NCI-H2227 (cell line): ENCODE measurements at regions not wholly inside any gene's neighbourhood (a gene's known extent, or its start where the extent isn't known, plus 50 kb on each side); places are given as distances from the start of the nearest gene placed in this dataset.

ENCODE experiments used
- DNase-seq: peaks from one replicate; lab custom pipeline; 2025; ENCODE audit not compliant: unreplicated experiment; lab: John Stamatoyannopoulos, UW

DNA sequence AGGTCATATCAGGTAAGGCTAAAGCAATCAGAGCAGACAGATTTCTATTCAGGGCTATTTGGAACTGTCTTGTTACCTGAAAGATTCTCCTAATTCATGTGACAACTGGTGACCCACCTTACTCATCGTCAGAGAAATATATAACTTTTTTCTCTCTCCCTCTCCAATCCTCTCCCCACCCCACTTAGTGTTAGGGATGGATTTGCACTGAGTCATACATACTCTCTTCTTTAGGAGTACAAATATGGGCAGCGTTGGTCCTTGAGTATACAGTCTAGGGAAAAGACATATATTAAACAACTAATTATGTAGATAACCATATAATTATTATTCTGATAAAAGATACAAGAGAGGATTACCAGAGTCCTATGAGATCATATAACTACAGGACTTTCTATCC lies 246.3 kb downstream of the HHIPL2 start:
- DNase-seq: no peak

DNA sequence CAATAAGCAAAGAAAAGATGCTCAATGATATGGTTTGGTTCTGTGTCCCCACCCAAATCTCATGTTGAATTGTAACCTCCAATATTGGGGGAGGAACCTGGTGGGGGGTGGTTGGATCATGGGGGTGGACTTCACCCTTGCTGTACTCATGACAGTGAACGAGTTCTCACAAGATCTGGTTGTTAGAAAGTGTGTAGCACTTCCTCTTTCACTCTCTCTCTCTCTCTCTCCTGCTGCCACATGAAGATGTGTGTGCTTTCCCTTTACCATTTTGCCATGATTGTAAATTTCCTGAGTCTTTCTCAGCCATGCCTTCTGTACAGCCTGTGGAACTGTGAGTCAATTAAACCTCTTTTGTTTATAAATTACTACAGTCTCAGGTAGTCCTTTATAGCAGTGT lies 248.4 kb downstream of the HHIPL2 start:
- no peak for DNase-seq

DNA sequence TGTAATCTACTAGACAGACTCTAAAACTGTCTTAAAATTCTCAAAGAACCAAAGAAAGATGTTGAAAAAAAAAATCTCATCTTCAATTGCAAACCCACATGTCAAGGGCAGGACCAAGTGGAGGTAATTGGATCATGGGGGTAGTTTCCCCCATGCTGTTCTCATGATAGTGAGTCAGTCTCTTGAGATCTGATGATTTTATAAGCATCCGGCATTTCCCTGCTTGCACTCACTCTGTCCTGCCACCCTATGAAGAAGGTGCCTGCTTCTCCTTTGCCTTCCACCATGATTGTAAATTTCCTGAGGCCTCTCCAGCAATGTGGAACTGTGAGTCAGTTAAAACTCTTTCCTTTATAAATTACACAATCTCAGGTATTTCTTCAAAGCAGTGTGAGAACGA lies 257.0 kb downstream of the HHIPL2 start:
- no peak for DNase-seq

DNA sequence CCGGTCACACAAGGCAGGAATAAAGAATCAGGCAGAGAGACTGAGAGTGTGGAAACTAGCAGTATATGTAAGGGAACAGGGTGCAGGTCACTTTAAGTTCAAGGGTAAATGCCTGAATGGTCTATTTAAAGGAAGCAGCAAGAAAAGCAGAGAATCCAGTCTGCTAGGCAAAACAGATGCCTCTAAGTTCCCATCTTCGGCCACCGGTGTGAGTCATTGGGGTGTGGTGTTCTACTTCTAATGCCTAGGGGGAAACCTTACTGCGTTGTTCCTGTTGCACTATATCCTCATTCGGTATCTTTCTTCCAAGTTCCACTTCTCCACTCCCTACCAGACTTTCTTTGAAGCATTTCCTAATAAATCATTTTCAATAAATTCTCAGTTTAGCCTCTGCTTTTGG lies 259.9 kb downstream of the HHIPL2 start:
- DNase-seq: no peak

DNA sequence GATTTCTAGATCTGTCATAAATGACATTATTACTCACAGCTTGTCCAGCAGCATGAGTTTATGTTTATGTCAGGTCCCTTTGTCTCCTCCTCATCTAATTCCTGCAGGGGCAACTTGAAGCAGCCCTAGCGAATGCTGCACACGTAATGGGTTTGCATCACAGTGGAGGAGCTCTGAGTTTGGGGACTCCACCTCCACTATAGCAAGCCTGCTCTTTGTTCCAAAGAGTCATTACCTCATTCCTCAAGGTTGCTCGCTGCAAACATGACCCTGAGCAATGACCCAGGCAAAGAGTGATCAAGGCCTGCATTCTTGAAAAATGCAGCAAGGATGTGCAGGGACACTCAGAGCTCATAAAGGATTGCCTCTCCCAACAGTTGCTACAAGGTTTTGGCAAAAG lies 261.9 kb downstream of the HHIPL2 start:
- no peak for DNase-seq

DNA sequence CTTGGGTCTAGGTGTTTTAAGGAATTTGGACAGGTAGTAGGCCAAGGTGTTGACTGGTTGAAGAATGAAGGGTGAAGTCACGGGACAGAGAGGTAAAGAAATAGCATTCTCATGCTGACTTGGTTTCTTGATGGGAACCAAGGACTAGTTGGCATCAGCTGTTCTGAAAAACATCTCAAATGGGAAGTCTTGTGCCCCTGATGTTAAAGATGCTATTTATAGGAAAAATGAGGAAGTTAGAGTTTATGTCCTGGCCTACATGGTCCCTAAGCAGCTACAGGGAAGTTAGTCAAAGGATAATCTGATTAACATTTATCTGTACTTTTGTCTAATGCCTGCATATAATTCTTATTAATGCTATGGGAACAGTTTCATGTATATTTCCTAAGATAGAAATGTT lies 262.4 kb downstream of the HHIPL2 start:
- no peak for DNase-seq

DNA sequence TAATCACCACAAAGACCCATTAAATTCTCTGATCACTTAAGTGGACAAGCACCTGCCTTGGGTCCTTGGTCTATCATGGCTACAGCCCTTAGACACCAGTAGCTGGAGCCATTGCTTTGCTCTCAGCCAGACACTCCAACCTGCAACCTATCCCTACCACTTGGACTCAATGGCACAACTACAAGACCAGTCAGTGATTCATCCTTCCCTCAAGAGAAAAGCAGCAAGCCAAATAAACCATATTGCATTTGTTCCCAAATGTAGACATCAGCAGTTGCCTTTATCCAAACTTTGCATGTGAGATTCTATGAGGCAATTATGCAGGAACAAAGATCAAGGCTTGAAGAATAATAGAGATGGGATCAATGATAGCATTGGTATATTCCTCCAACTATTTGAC lies 263.4 kb downstream of the HHIPL2 start:
- DNase-seq: no peak

DNA sequence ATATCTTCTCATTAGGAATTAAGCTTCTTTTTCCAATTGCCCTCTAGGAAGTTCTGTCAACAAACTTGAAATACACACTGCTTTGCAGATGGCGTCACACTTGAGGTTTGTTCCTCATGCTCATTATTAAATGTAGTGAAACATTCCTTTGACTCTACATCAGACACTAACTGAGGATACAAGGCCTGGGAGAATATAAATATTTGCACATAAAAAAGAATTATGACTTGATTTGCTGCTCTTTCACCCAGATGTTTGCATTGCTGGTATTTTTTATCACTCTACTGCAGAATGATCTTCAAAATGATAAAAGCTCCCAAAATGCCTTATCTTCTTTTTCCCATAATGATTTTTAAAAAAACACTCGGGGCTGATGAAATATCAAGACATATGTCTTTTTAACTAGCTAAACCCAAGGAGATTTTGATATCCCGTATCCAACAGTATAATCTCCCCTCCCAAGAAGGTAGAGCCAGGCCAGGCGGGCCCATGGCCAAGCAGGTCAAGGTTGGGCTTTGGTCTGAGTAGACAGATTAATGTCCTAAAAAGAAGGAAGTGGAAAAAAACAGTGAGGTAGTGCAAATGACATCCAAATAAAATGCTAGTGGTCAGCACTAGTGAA lies 264.6 kb downstream of the HHIPL2 start:
- DNase-seq: no peak

DNA sequence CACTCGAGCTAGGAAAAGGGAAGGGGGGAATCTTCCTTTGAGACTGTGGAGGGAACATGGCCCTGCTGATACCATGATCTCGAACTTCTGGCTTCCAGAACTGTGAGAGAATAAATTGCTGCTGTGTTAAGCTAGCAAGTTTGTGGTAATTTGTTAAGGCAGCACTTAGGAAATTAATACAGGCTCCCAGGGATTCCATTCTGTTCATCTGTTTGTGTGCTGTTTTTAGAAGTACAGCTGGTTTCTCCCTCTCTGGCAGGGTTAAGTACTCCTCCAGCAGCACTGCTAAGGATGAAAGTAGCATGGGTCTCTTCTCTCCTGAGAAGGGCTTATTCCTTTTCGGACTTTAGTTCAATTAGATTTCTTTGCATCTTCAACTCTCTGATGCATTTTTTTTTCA lies 268.3 kb downstream of the HHIPL2 start:
- no peak for DNase-seq

DNA sequence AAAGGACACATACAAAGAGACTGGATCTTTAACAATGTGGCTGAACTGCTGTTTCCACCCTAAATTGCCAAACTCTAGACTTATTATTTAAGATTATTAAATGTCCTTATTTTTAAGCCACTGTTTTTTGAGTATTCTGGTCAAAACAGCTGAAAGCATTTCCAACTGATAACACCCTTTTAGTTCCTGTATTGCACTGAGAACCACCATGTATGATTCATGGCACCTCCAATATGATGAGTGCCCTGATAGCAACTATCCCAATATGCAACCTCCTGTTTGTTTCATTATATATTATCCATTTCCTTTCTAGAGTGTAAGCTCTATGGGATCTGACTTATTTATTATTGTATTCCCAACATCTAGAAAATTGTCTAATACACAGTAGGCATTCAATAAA lies 269.4 kb downstream of the HHIPL2 start:
- DNase-seq: no peak

DNA sequence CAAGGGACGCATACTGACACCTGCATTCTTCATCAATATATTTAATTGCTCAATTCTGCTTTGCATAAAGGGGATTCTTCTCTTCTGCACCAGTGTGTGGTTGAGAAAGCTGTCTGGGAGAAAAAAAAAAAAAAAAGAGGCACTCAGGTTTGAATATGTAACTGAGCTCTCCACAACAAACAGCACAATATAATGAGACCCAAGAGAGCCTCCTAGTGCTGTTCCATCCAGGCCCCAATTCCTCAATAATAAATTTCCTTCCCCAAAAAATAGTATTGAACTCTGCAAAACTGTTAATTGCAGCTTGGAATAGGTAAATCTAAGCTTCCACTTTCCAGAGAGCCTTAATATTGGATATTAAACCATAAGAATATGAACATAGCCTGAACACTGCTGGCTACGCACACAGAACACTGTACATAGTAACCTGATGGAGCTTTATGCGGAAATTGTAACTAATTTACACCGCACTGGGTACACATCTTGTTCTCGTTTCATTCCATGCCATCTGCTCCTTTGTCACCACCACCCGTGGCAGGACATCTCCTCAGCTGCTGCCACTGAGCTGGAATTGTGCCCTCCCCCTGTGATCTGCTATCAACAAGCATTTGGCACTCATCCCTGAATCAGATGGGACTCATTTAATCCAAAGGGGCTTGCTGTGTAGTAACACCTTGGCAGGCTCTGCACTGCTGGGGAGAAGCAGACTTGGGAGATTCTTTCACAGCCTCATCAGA lies 272.0 kb downstream of the HHIPL2 start:
- DNase-seq: no peak

DNA sequence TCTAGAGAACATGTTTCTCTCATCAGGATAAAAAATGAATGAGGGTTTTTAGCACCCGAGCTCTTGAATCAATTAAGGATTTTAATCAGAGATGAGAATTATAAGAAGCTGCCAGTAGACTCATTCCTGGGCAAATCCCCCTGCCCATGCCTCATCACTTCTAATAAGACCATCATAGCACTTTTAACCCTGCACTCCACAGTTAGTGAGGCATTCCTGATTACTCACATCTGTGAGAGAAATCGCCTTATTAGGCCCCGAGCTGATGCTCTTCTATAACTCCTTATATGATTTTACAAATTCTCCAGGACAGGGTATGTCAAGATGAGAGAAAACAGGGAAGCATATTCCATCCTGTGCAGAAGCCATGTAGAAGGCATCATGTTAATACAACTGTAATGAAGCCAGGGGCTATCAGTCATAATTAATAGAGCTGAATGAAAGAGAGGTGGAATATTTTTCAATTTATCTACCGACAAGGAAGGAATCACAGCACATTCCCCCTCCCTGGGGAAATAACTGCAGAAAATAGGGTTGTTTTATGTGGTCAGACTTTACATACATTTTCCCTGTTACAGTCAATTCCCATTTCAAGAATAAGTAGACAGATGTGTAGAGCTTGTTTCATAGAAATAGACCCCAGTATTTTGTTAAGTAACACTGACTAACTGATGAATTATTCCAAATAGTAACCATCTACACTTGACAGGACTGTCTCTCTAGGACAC lies 272.7 kb downstream of the HHIPL2 start:
- DNase-seq: no peak

DNA sequence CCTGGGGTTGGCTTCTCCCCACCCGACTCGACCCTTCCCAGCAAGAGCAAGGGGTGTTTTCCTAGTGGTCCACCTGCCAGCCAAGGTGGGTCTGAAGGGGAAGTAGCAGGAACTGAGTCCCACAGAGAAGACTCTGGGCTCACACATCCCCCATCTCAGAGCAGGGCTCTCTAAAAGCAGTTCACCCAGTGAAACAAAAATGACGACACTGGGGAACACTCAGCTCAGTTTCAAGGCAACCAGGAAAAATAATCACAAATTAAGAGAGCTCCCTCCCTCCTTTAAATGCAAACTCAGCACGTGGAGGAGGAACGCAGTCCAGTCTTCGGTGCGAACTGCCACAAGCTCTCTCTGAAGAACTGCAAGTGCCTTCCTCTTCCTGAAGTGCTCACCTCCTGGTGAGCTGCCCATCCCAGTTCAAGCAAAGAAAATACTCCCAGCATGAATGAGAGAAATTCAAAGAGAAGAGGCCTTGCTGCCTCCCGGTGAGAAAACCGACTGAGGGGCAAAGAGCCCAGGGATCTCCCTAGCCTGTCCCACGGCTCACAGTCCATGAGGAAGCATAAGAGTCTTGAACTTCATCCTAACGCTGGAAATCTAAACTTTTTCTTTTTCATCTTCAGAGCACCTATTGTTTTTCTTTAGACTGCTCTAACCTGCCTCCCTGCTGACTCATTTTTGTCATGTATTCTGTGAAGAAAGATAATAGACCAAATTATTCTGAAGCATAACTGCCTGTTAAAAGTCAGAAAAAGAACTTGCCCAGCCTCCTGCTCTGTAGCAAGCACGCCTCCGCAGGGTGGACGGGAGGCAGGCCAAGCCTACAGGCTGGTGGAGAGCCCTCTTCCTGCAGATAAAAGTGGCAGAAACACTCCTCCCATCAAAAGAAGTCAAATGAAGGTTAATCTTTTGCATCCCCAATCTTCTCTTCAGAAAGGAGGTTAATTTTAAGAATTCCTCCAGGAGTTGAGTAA lies 281.4 kb downstream of the HHIPL2 start:
- no peak for DNase-seq

DNA sequence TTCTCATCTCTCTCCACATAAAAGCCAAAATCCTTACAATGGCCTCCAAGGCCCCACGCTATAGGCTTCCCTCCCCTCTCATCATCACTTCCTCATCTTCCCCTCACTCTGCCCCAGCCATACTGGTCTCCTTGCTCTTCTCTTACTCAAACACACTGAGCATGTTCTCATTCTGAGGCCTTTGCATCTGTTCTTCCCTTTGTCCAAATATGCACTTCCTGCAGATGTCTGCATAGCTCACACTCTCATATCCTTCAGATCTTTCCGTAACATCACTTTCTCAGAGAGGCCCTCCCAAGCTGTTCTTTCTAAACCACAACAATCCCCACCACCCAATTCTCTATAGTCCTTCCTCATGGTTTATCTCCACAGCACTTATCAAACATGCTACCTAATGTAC lies 284.1 kb downstream of the HHIPL2 start:
- no peak for DNase-seq

DNA sequence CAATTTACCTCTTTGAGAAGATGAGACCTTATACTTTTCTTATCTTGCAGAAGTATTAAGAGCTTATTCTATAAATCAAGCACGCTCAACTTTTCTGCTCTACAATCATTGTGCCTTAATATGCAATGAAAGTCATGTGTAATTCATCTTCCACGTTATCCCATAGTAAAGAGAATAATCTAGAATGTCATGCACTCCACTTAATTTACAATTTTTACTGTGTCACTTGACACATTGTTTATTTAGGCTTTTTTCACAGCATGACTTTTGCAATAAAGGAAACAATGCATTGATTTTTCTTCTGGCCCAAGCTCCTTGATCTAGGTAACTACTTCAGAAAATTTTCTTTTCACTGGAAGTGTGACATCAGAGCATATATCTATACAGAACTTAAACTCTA lies 290.9 kb downstream of the HHIPL2 start:
- no peak for DNase-seq

DNA sequence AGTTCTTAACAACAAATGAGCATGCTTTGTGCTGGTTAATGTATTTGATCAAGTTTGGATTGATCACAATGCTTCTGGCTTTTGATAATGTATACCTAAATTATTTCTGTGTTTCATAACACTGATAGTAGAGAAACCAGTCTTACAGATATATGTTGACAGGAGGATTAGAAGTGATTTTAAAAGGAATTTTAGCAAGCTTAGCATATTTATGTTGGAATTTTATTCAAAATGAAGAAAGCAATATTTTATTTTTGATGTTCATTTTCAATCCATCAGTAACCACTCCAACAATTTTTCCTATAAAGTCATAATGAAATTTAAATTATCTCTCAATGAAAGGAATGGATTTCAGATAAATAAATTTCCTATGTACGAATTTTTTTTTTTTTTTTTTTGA lies 291.8 kb downstream of the HHIPL2 start:
- no peak for DNase-seq

DNA sequence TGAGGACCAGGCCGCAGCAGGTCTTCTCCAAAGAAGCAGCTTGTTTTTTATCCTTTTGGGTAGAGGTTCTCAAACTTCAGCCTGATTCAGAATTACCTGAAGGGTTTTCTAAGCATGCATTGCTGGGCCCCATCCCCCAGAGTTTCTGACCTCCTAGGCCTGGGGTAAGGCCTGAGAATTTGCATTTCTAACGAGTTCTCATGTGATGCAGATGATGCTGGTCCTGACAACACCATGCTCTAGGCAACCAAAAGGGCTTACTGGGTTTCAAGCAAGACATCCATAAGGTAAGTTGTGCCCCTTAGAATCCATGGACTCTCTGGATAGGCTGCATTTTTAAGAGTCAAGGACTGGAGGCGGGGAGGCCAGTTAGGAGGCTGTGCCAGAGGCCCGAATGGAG lies 295.1 kb downstream of the HHIPL2 start:
- no peak for DNase-seq

DNA sequence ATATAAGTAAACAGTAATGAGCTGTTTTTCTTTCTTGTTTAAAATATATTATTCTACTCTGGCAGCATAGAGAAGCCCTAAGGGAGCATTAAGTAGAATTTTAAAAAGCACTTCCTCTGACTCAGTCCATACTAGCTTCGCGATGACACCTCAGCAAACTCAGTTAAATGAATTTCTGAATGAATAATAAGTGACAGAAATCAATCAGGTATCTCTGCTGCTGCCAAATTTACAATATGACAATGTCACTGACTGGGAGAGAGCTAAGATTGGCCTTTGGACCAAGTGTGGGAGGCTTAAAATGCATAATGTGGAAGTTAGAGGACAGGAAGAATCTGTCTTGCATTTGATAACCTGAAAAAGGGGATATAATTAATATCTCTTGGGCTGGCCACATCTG lies 296.1 kb downstream of the HHIPL2 start:
- DNase-seq: no peak

DNA sequence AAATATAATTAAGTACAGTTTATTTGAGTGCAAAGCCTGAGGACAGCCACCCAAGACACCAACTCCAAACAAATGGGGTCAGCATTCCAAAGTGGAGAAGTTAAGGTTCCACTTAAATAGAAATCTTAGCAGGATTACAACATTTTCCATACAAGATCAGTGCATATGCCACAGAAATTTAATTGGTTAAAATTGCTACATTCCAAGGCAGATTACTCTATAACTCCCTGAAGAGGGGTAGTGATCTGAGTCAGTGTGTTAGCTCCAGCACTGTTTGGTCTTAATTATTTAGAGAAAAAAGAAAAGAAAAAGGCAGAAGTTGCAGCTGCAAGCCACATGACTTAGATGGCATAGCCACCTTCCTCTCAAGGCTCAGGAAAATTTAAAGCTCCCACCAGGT lies 297.5 kb downstream of the HHIPL2 start:
- no peak for DNase-seq

DNA sequence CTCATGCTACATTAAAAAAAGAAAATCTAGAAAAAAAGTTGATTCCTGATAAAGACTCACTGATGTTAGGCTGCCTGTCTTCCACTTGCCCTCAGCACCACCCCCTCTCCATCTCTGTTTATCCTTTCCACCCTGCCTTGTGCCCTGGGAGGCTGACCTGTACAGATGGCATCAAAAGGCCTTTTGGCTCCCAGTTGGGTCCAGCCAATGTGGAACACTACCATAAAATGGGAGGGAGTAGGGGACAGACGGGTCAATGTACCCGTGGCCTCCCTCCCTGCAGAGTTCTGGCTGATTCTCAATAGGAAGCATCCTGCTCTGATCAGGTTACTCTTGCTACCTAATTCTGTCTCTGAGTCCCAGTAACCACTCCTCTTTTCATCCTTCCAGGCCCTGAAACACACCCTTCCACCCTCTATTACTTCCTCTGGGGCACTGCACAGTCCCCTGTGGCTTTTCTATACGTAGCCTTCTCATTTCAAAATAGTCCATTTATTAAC lies 300.0 kb downstream of the HHIPL2 start:
- DNase-seq: no peak

DNA sequence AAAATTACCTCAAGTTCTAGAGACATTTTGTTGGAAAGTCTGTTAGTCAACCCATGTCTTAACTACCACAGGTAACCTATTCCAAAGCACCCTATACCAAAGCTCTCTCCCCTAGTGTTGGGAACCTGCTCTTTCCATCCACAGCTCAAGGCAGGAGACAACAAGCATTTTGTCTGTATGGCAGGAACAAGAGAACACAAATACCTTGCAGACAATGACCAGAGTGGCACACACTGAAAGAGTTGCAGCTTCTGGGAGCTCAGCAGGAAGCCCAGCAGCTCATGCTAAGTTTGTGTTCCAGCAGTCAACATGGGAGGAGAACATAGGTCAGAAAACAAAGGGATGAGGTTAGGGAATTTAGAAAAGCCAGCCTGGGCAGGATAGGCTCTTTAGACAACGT lies 300.8 kb downstream of the HHIPL2 start:
- DNase-seq: no peak
